AG10803 (cell line): ENCODE measurements at regions not wholly inside any gene's neighbourhood (a gene's known extent, or its start where the extent isn't known, plus 50 kb on each side); places are given as distances from the start of the nearest gene placed in this dataset.

Experiments
- DNase-seq: peaks from one replicate; pipeline ENCODE4 v3.0.0; 2010; ENCODE audit warnings: low read depth
- H3K4me3 ChIP-seq: 2 replicates; pipeline ENCODE4 v1.5.1; 2011; ENCODE audit warnings: mild to moderate bottlenecking, low read length, control low read depth
- CTCF ChIP-seq: conservative IDR thresholded peaks from 2 replicates; pipeline ENCODE4 v1.5.1; 2011; ENCODE audit warnings: mild to moderate bottlenecking, low read length, control low read depth, inconsistent platforms

DNA sequence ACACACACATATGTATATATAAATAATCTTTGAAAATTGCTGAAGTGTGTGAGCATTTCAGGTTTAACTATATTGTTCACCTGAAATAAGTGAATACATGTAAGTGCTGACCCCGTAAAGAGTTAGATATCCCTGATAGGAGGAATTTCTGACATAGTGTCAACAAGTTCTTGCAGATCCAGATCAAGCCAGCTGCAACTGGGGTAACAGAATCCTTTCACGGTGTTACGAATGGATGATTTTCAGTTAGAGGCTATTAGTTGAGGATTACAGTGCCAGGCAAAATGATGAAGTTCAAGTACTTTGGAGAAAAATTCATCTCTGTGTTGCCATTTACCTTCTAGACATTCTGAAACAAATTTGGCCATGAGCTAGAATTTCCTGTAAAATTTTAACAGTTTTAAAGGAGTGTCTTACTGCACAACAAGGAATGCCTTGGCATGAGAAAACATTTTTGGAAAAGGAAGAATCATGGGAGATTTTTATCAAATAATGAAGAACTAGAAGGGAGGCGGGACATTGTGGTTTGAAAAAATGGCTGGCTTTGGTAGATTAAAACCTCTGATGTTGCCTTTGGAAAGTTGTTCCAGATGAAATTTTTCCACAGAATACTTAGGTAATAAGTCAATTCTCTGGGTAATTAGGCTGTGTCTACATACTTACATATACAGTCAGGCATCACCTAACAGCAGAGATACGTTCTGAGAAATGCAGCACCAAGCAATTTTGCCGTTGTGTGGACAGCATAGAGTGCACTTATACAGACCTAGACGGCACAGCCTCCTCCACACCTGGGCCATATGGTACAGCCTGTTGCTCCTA, 84.4 kb upstream of the FAT1 start:
- TF ChIP-seq CTCF, result no peak
- DNase-seq, result peak; percentile 86
- H3K4me3 ChIP-seq, result no peak overlapping the region

- no peak for TF ChIP-seq CTCF
- no peak overlapping the region for H3K4me3 ChIP-seq
- DNase-seq, result peak; percentile 72
Measured at GRCh38 chr4:186808630-186809018, 85.0 kb upstream of the FAT1 start.

GRCh38 chr4:186809070-186809469, 85.4 kb upstream of the FAT1 start:
- H3K4me3 ChIP-seq, result no peak overlapping the region
- no peak for TF ChIP-seq CTCF
- DNase-seq, result no peak

GRCh38 chr4:186810613-186811150, 87.0 kb upstream of the FAT1 start:
- TF ChIP-seq CTCF, result no peak
- no peak for DNase-seq
- no peak overlapping the region for H3K4me3 ChIP-seq

GRCh38 chr4:186812592-186812991, 88.9 kb upstream of the FAT1 start:
- no peak for TF ChIP-seq CTCF
- DNase-seq, result no peak
- no peak overlapping the region for H3K4me3 ChIP-seq

- H3K4me3 ChIP-seq, result no peak overlapping the region
- no peak for DNase-seq
- no peak for TF ChIP-seq CTCF
Measured at GRCh38 chr4:186813377-186814068, 89.9 kb upstream of the FAT1 start.
